SH-SY5Y (cell line): ENCODE measurements at regions not wholly inside any gene's neighbourhood (a gene's known extent, or its start where the extent isn't known, plus 50 kb on each side); places are given as distances from the start of the nearest gene placed in this dataset.
A peak's percentile ranks its signal among the peaks of the same experiment; 100 is the strongest.

Source experiments
- GATA2 ChIP-seq: IDR thresholded peaks from 2 replicates; pipeline ENCODE4 v1.6.1; 2011; ENCODE audit warnings: mild to moderate bottlenecking, low read depth, low read length
- GATA3 ChIP-seq: IDR thresholded peaks from 2 replicates; pipeline ENCODE4 v1.6.1; 2011; ENCODE audit warnings: low read depth, mild to moderate bottlenecking, low read length, moderate library complexity

- TF ChIP-seq GATA2 (peak; percentile 61; the same call in 1 of the 2 replicates), GATA3 (peak; percentile 83)
These were observed 90.3 kb upstream of the CCNH start for GRCh38 chr5:87503004-87503403.
